Activated CD4-positive, alpha-beta T cell treated with anti-CD3 and anti-CD28 coated beads, Interleukin-2, amount 10 ng/mL, durations not matched to agents 7 days and 5 days (primary cell): ENCODE measurements at regions not wholly inside any gene's neighbourhood (a gene's known extent, or its start where the extent isn't known, plus 50 kb on each side); places are given as distances from the start of the nearest gene placed in this dataset.

Experiments
- CTCF ChIA-PET: fragments of 350-600 bp; sonication (Branson Sonifier 250); formaldehyde crosslinking; loops from one replicate; lab custom pipeline; 2021; ENCODE audit warnings: antibody characterized with exemption; lab: Charles Lee
- POLR2A ChIA-PET: fragments of 350-600 bp; sonication (Branson Sonifier 250); formaldehyde crosslinking; loops from one replicate; lab custom pipeline; 2021; ENCODE audit warnings: antibody characterized with exemption; lab: Charles Lee
- DNase-seq: peaks from one replicate; pipeline ENCODE4 v3.0.0-alpha.2; 2020
- H3K27ac Mint-ChIP-seq: one replicate; pipeline ENCODE4 v1.8.0; 2021; ENCODE audit warnings: mild to moderate bottlenecking, moderate library complexity, mixed read lengths
- H3K27me3 Mint-ChIP-seq: one replicate; pipeline ENCODE4 v1.8.0; 2021; ENCODE audit warnings: mixed read lengths
- H3K36me3 Mint-ChIP-seq: one replicate; pipeline ENCODE4 v1.8.0; 2021; ENCODE audit warnings: low read depth, mixed read lengths
- H3K4me1 Mint-ChIP-seq: one replicate; pipeline ENCODE4 v1.8.0; 2021; ENCODE audit warnings: mixed read lengths
- H3K4me3 Mint-ChIP-seq: one replicate; pipeline ENCODE4 v1.8.0; 2021; ENCODE audit warnings: mild to moderate bottlenecking, moderate library complexity, mixed read lengths
- H3K9me3 Mint-ChIP-seq: one replicate; pipeline ENCODE4 v1.8.0; 2021; ENCODE audit warnings: mixed read lengths

DNA sequence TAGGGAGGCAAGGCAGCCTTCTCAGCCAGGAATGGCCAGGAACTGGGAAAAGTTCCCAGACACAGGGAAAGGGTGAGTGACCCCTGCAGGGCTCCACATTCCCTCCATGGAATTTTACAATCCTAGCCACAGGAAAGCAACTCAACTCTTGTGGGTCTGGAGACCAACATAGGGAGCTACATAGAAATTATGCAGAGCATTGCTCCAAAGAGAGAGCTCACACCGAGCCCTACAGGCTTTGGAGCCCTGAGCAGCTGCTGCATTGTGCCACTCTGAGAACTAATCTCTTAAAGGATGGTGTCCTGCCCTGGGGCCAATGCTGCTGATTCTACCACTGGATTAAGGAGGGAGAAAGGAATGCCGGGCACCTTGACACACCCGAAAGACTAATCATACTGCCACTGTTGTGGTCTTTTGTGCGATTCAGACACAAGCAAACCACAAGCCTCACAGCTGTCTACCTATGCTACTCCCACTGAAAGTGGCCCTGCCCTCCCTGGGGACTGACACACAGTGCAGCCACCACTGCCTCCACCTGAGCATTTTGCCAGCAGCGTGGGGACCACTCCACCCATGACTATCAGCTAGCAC, 1089.8 kb upstream of the NUDT12 start:
- POLR2A ChIA-PET: no interaction called here

DNA sequence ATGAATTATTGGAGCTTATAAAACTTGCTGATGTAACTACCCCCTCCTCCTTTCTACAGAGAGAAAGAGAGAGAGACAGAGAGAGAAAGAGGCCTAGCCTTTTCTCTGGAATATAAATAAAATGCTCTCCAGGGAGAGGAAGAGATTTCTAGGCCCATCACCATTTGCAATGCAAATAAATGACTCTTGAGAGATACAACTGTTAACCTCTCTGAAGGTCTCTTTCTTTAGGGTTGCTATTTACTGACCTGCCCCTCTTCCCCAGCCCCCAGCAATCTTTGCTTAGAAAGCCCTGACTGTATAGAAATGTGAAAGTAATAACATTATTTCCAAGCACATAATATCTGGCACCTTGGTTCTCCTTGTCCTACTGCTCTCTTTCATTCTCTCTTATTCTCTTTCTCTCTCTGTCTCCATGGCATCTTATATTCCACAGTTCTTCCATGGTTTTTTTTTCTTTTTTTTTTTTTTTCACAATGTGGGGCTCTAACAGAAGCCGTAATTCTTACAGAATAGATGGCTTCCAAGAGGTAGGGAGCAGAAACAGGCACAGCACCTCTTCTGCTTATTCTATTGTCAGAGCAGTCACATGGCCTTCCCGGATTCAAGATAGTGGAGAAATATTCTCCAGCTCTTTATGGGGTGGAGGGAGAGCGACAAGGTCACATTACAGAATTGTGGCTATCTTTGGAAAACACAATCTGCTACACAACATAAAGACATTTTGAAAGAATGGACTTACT, 1087.9 kb upstream of the NUDT12 start:
- H3K4me3 Mint-ChIP-seq: no peak overlapping the region
- peaks cover 11% of the 10 kb centered on the region for H3K9me3 Mint-ChIP-seq
- H3K4me1 Mint-ChIP-seq: no peaks in the 10 kb centered on the region
- CTCF ChIA-PET: interaction anchor here (0.6 kb wide), 1 partner anchor 61 kb away, joined by 3 read pairs; no protein-coding TSS in a partner anchor
- H3K36me3 Mint-ChIP-seq: no peaks in the 10 kb centered on the region
- DNase-seq: no peak
- POLR2A ChIA-PET: no interaction called here
- no peaks in the 10 kb centered on the region for H3K27me3 Mint-ChIP-seq
- H3K27ac Mint-ChIP-seq: no peak overlapping the region

More for the DNA sequence above, 1089.8 kb upstream of the NUDT12 start:
- DNase-seq: no peak
- Mint-ChIP-seq H3K27ac (no peak overlapping the region), H3K36me3 (no peaks in the 10 kb centered on the region), H3K4me1 (no peaks in the 10 kb centered on the region), H3K9me3 (peaks cover 13% of the 10 kb centered on the region), H3K27me3 (no peaks in the 10 kb centered on the region), H3K4me3 (no peak overlapping the region)
- CTCF ChIA-PET: no interaction called here

DNA sequence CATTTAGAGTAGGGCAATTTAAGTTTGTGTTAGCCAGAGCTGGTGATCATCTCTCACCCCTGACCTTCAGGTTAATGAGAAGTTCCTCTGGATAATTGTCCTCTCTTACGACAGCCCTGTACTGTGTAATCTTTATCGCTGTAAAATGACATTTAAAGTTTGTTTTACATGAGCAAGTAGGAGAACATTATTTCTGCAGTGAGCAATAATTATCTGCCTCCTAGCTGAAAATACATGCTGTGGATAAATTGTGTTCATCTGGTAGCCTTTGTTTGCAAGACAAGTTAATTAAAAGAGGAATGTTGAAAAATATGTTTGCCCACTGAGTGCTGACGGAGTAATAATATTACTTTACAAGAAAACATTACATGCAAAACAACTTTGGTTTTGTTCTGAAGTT, 1083.8 kb upstream of the NUDT12 start:
- Mint-ChIP-seq H3K27ac (no peak overlapping the region), H3K4me3 (no peak overlapping the region), H3K4me1 (no peaks in the 10 kb centered on the region), H3K9me3 (peaks cover 6% of the 10 kb centered on the region), H3K27me3 (no peaks in the 10 kb centered on the region), H3K36me3 (no peaks in the 10 kb centered on the region)
- no peak for DNase-seq
- ChIA-PET POLR2A (no interaction called here), CTCF (no interaction called here)

DNA sequence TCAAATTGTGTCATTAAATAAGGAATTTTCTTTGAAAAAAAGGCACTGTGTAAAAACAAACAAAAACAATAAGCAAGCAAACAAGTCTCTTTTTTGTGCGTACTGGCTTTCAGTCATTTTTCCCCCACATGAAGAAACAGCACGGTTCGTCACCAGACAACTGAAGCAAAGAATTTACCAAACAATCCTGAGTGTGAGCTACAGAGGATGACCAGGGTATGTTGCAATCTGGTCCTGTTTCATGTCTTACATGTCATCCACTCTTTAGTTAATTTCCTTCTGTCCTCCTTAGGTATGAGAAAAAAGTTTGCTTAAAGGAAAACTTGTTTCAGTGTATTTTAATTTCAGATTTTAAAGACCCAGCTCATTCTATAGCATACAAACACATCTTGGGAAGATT, 1080.7 kb upstream of the NUDT12 start:
- Mint-ChIP-seq H3K36me3 (no peaks in the 10 kb centered on the region), H3K9me3 (peaks cover 6% of the 10 kb centered on the region), H3K4me3 (no peak overlapping the region), H3K27ac (no peak overlapping the region), H3K27me3 (no peaks in the 10 kb centered on the region), H3K4me1 (no peaks in the 10 kb centered on the region)
- DNase-seq: no peak
- ChIA-PET CTCF (no interaction called here), POLR2A (no interaction called here)

DNA sequence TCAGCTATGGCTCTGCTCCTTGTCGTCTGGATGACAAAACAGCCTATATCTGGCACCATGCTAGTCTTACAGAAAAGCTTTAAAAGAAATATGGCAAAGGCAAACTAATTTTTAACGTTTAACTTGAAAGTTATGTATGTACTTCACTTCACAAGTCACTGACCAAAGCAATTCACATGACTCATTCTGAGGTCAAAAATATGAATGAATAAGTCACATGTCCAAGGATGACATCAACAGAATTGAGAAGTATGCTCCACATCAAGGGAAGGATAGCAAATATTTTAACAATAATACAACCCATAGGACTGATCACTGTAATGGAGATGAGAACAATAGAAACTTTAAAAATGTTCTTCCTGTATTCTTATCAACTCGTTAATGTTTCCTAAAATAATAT, 1072.6 kb upstream of the NUDT12 start:
- DNase-seq: no peak
- Mint-ChIP-seq H3K36me3 (no peaks in the 10 kb centered on the region), H3K27ac (no peak overlapping the region), H3K4me3 (no peak overlapping the region), H3K27me3 (no peaks in the 10 kb centered on the region), H3K4me1 (no peaks in the 10 kb centered on the region), H3K9me3 (no peaks in the 10 kb centered on the region)
- ChIA-PET POLR2A (no interaction called here), CTCF (no interaction called here)

DNA sequence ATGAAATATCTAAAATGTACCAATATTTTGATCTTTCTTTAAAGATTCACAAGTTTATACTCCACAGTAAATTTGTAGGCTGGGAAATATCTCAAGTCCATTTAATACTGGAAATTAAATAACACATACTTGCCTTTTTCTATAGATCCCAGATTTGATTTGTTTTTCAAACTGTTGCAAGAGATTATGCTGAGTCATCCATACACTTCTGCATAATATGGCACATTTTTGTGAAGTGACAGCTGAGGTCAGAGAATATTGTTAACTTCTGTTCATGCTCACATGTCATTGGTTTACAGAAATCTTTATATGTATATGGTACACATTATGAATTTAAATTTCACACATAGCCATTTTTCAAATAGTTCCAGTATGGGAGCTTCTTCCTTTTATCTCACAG, 1066.3 kb upstream of the NUDT12 start:
- ChIA-PET POLR2A (no interaction called here), CTCF (no interaction called here)
- H3K4me1 Mint-ChIP-seq: no peaks in the 10 kb centered on the region
- H3K27ac Mint-ChIP-seq: no peak overlapping the region
- H3K27me3 Mint-ChIP-seq: no peaks in the 10 kb centered on the region
- no peak overlapping the region for H3K4me3 Mint-ChIP-seq
- H3K9me3 Mint-ChIP-seq: peaks cover 3% of the 10 kb centered on the region
- no peak for DNase-seq
- no peaks in the 10 kb centered on the region for H3K36me3 Mint-ChIP-seq

DNA sequence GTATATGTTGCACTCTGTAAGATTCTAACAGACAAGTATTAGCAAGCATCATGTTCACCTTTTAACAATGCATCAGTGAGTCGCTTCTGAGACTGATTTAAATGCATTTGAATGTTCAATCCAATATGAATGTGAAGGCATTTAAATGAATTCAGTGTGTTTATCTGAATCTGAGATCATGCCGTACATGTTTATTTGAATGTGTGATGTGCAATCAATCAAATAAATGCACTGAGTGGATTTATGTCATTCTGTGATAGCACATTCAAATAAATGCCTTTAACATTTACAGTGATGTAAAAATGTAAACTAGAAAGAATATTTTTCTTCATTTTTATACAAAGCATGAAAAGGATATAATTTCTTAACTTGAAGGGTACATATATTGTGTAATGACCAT, 1063.5 kb upstream of the NUDT12 start:
- no peaks in the 10 kb centered on the region for H3K36me3 Mint-ChIP-seq
- ChIA-PET POLR2A (no interaction called here), CTCF (no interaction called here)
- H3K9me3 Mint-ChIP-seq: peaks cover 3% of the 10 kb centered on the region
- no peak overlapping the region for H3K27ac Mint-ChIP-seq
- H3K4me3 Mint-ChIP-seq: no peak overlapping the region
- H3K27me3 Mint-ChIP-seq: no peaks in the 10 kb centered on the region
- no peak for DNase-seq
- H3K4me1 Mint-ChIP-seq: no peaks in the 10 kb centered on the region

DNA sequence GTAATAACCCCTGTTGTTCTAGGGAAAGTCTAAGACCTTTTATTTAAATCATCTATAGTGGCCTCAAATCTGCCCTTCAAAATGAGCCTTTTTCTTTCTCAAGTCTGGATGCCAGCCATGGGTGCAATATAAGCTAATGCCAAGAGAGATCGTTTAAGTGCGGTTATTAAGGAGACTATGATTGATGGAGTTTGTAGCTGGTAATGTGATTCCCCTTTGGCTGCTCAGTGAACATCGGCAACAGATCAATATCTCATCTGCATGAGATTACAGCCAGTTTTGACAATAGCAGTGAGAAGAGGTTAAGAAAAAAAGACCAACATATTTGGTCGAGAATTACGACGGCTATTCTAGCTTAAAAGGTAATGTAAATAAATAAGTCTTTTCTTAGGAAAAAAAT, 1049.4 kb upstream of the NUDT12 start:
- H3K4me3 Mint-ChIP-seq: no peak overlapping the region
- POLR2A ChIA-PET: no interaction called here
- H3K36me3 Mint-ChIP-seq: no peaks in the 10 kb centered on the region
- CTCF ChIA-PET: no interaction called here
- H3K27me3 Mint-ChIP-seq: no peaks in the 10 kb centered on the region
- no peaks in the 10 kb centered on the region for H3K4me1 Mint-ChIP-seq
- H3K27ac Mint-ChIP-seq: no peak overlapping the region
- H3K9me3 Mint-ChIP-seq: peaks cover 8% of the 10 kb centered on the region
- DNase-seq: no peak

DNA sequence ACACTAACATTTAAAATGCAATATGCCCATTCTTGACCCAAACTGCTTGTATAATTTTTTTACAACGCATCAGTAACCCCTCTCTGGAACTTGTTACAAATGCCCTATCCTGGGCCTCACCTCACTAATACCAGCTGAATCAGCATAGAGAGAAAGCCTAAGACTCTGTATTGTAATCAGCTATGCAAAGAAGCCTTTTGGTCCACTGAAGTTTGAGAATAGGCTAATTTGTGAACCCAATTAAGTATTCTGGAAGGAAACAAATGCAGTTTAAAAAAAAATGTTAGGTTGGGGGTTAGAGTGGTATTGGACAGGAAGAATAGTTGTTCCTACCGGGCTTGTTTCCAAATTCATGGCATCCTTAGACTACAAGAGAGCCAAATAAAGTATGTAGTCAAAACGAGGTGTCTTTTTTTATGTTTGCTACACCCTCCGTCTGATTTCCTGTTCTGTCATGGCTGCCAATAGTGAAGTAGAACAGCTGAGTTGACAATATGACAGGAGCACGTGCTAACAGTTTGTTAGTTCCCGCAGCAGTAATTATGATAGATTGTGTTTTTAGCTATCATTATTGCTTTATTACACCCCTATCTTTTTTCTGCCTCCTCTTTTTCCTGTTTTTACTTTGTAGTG, 1048.7 kb upstream of the NUDT12 start:
- Mint-ChIP-seq H3K27me3 (no peaks in the 10 kb centered on the region), H3K4me1 (no peaks in the 10 kb centered on the region), H3K9me3 (peaks cover 6% of the 10 kb centered on the region), H3K4me3 (no peak overlapping the region), H3K27ac (no peak overlapping the region), H3K36me3 (no peaks in the 10 kb centered on the region)
- ChIA-PET POLR2A (no interaction called here), CTCF (no interaction called here)
- DNase-seq: no peak

DNA sequence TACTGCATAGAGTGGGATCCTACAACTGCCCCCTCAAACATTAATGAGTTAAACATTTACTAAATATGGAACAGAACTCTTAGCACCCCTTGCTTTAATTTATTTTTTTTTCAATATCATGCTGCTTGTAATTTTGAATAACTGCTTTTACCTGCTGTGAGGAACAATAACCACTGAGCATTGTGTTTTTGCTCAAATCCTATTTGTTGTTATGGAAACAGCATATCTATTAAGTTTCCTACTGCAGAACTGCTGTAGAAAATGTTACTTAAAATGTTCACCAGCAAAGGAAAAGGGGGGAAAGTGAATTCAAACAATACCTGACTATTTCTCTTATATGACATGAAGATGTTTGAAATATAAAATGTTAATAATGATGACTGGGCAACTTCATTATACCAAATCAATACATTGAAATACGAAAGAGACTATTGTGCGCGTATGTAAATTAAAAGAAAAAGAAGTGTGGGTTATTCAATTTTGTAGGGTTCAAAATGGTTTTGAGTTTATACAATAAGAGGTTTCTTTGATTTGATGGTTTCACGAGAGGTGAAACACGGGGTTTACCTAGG, 1043.8 kb upstream of the NUDT12 start:
- no peak for DNase-seq
- ChIA-PET POLR2A (no interaction called here), CTCF (no interaction called here)
- Mint-ChIP-seq H3K27ac (no peak overlapping the region), H3K4me3 (no peak overlapping the region), H3K27me3 (no peaks in the 10 kb centered on the region), H3K4me1 (no peaks in the 10 kb centered on the region), H3K9me3 (peaks cover 2% of the 10 kb centered on the region), H3K36me3 (no peaks in the 10 kb centered on the region)

DNA sequence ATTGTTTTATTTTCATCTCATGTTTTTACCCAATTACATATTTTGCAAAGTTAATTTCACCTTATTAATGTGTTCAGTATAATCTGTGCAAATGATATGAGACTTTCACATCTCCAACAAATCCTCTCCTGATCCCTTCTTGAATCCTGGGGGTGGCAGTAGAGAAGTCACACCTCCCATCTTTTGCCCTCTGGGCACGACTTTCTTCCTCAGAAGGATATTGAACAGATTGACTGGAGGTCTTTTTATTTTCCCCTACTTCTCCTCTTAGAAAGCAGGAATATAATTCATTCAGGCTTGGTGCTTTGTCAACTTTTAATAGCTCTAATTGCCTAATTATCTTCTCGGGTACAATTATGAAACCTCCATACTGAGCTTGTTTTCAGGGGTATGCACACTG, 1037.1 kb upstream of the NUDT12 start:
- Mint-ChIP-seq H3K4me3 (no peak overlapping the region), H3K36me3 (no peaks in the 10 kb centered on the region), H3K4me1 (no peaks in the 10 kb centered on the region), H3K9me3 (peaks cover 2% of the 10 kb centered on the region), H3K27ac (no peak overlapping the region), H3K27me3 (no peaks in the 10 kb centered on the region)
- POLR2A ChIA-PET: no interaction called here
- CTCF ChIA-PET: no interaction called here
- no peak for DNase-seq

DNA sequence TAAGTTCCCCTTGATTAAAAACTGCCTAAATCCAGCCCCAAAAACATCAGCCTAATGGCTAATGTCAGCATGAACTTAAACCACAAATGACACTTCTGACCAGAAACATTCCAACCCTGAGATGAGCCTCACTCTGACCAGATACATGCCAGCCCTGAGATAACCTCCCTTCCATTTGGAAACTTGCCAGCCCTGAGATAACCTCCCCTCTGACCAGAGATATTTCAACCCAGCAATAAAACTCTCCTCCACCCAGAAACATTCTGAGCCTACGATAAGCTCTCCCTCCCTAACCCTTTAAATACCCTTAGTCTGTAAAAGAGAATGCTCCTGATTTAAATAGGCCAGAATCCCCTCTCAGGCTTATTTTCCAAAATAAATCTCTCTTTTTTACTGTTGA, 1035.7 kb upstream of the NUDT12 start:
- peaks cover 6% of the 10 kb centered on the region for H3K9me3 Mint-ChIP-seq

DNA sequence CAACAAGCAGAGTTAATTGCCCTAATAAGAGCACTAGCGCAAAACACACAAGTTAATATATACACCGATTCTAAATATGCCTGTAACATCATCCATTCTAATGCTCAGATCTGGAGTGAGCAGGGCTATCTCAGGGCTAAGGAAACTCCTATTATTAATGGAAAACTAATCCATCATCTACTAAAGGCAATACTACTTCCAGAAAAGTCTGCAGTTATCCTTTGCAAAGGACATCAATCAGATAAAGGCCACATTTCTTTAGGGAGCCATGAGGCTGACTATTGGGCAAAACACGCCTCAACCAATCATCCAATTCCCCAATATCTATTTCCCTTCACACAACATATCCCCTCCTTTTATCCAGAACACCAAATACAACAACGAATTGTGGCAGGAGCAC, 1032.3 kb upstream of the NUDT12 start:
- H3K27ac Mint-ChIP-seq: no peak overlapping the region
- ChIA-PET CTCF (no interaction called here), POLR2A (no interaction called here)
- DNase-seq: no peak
- peaks cover 18% of the 10 kb centered on the region for H3K9me3 Mint-ChIP-seq
- H3K27me3 Mint-ChIP-seq: no peaks in the 10 kb centered on the region
- no peak overlapping the region for H3K4me3 Mint-ChIP-seq
- no peaks in the 10 kb centered on the region for H3K4me1 Mint-ChIP-seq
- no peaks in the 10 kb centered on the region for H3K36me3 Mint-ChIP-seq

More for the DNA sequence above, 1035.7 kb upstream of the NUDT12 start:
- no peak overlapping the region for H3K27ac Mint-ChIP-seq
- no peaks in the 10 kb centered on the region for H3K36me3 Mint-ChIP-seq
- DNase-seq: no peak
- H3K27me3 Mint-ChIP-seq: no peaks in the 10 kb centered on the region
- CTCF ChIA-PET: no interaction called here
- no peak overlapping the region for H3K4me3 Mint-ChIP-seq
- H3K4me1 Mint-ChIP-seq: no peaks in the 10 kb centered on the region
- POLR2A ChIA-PET: no interaction called here
